ENCODE measurements at regions not wholly inside any gene's neighbourhood (a gene's known extent, or its start where the extent isn't known, plus 50 kb on each side); places are given as distances from the start of the nearest gene placed in this dataset.

DNA sequence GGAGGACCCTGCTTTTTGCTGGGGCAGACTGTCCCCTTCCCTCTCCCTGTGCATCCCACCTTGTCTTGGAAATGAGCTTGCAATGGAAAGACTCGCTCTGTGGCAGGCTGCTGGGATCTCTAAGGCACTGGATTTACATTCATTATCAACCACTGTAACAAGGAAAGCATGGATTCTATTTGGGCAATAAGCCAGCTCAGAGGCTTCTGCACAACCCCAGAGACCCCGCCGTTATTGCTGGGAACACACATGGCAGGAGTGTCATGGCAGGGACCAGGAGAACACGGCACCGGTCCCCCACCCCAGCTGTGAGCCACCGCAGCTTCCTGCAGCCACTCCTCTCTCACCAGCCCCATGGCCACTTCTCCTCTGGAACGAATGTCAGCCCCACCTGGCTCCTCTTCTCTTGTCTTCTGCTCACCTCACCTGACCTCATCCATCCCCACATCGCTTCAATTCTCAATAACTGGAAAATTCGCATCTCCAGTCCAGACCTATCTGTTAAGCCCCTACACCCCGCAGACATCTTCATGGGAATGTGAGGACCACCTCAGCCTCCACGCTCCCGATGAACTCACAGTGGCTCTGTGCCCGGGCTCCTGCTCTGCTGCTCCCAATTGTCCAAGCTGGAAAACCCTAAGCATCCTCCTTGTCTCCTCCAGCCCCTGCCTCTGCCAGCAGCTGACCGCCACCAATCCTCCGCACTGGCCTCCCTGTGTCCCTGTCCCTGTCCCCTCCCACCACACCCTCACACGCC lies 181.5 kb downstream of the USP12 start:
- in situ Hi-C loops (cut with MboI; ENCODE audit: low sequenced_read_pairs) = loop anchor here (10.0 kb wide), 1 partner anchor 375 kb away; no protein-coding TSS in a partner anchor

DNA sequence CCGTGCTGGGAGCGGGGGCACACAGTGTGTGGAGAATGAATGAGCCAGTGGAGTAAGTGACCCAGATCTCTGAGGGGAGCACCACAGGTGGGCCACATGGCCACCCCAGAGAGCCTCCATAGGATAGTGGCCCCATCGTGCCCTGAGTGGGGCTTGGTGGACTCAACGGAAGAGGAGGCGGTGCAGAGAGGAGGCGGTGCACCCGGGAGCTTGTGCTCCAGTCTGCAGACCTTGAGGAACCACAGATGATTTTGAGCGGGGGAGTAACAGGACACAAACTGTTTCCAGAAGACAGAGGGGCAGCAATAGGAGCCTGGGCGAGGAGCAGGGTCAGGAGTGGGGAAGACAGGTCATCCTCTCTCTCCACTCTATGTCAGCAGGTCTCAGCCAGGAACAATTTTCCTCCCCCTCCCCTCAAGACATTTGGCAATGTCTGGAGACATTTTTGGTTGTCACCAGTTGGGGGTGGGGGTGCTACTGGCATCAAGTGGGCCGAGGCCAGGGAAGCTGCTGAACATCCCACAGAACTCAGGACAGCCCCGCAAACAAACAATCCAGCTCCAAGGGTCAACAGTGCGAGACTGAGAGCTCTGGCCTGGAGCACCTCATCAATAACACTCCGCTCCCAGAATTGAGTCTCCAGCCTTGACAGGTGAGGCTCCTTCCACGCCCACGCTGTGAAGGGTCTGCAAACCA lies 182.2 kb downstream of the USP12 start:
- in situ Hi-C loops (cut with MboI; ENCODE audit: low sequenced_read_pairs) = loop anchor here (10.0 kb wide), 1 partner anchor 375 kb away; no protein-coding TSS in a partner anchor

DNA sequence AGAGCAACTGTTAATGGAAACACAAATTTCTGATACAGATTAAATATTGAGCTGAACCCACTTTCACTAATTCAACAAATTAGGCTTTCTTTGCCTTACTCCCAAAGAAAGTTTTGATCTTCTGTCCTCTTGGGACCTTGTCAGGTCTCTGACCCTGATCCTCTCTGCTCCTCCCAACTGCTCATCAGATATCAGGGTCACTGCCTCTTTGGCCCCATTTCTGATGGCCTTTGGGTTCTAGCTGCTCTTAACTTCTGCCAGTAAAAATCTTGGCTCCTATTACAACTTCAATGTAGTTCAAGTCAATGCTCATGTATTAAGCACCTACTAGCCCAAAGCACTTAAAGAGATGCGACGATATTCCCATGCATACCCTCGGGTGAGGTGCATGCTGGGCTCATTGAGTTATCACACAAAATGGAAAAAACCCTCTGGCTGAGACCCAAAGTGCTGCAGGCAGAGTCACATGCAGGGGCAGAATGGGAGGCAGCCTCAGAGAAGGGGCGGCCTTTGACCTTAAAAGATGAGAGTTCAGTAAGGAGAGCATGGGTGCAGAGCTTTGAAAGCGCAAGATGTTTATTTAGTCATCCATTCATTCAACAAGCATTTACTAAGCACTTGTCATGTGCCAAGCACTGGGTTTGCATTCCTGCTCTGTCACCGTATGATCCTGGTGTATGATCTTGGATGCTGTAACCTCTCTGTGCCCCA lies 183.4 kb downstream of the USP12 start:
- in situ Hi-C loops (cut with MboI; ENCODE audit: low sequenced_read_pairs) = loop anchor here (10.0 kb wide), 1 partner anchor 377 kb away; no protein-coding TSS in a partner anchor

DNA sequence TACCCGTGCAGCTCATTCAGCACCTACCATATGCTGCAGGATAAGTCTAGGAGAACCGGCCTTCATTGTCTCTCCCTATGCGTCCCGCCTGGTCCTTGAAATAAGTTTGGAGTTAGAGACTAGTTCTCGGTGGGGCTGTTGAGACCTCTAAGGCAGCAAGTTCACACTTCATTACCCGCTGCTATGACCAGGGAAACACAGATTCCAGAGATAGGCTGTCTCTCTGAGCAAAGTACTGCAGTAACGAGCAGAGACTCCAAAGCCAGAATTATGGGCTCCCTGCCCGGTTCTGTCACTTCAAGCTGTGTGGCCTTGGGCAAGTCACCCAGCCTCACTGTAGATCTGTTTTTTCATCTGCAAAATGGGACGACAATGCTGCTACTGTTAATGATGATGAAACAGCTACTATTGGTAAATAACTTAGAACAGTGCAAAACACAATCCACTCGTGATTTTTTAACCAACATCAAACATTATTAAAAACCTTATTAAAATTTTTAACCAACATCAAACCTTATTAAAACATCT lies 184.1 kb downstream of the USP12 start:
- in situ Hi-C loops (cut with MboI; ENCODE audit: low sequenced_read_pairs) = loop anchor here (10.0 kb wide), 1 partner anchor 377 kb away; no protein-coding TSS in a partner anchor

DNA sequence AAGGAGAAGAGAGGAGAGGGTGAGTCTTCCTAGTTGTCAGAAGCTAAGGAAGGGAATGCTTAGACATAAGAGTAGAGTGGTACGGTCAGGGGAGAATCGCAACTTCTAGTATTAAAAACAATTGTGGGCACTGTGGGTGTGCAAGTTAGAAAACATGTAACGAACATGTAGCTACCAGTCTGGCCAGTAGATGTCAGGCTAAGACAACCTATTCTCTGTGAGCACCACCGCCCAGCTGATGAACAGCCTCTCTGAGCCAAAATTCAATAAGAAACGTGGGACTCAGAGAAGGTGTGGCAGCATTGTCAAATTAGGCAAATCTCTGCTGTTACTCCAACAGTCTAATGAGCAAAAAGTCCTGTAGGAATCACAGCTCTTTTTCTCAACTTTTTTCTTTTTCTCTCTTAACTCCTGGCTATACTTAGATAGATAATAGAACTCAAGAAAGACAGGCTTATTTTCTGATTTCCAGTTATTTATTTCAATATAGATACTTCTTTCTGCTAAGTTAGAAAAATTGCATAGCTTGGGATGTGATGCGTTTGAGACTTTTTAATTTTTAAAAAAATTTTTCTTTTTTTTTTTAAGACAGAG lies 186.2 kb downstream of the USP12 start:
- in situ Hi-C loops (cut with MboI; ENCODE audit: low sequenced_read_pairs) = loop anchor here (10.0 kb wide), 1 partner anchor 379 kb away; no protein-coding TSS in a partner anchor

DNA sequence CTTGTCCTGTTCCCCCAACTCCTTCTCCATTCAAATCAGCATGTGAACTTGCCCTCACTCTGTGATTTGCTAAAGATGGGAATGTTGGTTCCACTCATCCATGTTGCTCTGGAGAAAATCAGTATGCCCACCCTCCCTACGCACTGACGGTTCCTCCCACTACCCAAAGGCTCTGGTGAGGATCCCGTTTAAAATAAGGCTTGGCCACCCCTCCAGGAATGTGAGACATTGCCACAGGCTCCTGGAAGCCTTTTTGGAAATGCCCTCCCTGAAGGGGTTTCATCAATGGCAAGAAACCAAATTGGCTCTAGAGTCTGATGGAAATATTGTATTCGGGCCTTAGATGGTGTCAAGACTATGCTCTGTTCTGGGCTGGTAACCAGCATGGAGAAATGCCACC lies 187.3 kb downstream of the USP12 start:
- in situ Hi-C loops (cut with MboI; ENCODE audit: low sequenced_read_pairs) = loop anchor here (10.0 kb wide), 1 partner anchor 380 kb away; no protein-coding TSS in a partner anchor

DNA sequence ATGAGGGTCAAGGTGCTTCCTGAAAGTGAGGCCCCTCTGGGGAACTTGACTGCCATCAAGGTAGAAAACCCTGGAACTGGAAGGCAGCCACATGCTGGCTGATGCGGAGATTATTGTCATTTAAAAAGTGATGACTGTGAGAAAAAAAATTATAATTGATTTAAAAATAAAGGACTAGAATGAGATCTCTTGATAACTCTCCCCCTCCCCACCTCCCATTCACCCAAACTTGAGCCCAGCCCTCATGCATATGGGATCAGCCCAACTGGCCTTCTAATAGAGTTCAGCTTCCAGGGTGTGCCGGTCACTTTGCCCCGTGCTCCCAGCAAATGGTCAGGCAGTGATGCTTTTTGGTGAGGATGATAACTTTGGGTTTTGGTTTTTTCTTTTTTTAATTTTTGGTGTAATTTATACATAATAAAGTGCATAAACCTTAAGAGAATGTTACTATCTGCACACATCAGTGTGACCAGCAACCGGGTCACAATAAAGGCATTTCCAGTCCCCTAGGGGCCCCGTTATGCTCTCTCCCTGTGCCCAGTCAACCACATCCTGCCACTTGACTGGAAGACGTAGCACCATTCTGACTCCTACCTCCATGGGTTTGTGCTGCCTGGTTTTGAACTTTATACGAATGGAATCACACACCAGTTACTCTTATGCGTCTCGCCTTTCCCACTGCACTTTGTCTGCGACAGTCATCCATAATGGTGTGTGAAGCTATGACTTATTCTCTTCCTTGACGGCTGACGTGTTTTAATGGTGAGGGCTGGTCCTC lies 187.9 kb downstream of the USP12 start:
- in situ Hi-C loops (cut with MboI; ENCODE audit: low sequenced_read_pairs) = loop anchor here (10.0 kb wide), 1 partner anchor 381 kb away; no protein-coding TSS in a partner anchor

DNA sequence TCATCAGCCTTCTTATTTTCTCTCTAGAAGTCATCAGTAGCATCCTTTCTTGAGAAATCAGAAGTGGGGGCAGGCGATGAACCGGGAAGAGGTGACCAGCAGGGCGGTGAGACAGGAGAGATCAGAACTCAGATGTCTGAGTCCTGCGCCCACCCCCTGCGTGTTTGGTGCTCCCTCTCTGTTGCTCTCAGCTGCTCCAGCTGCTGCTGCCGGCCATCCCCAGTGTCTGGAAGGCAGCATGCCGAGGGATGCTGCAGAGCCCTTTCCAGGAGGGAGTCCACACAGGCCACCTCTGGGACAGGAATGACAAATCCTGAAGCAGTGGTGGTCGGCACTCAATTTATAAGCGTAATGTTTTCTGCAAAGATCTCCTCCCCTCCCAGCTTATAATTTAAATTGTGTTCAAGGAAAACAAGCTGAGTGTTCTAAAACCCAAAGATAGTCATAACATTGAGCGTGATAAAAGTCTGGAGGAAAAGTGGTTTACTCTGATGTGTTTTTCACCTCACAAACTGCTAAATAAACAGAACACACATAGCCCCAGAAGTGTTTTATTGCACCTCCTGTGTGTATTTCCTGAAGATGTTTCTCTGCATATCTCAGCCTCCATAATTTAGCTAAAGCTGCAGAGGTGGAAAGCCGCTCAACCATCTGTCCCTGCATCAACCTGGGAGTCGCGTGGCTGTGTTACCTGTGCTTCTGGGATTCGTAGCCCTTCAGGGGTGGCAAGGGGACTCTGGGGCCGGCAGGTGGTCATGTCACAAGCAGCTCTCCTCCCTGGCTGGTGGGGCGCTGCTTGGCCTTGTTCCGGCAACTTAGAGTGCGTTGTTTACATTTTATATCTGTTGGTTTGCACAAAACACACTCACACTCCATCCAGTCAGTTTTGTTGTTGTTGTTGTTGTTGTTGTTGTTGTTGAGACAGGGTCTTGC lies 191.2 kb downstream of the USP12 start:
- in situ Hi-C loops (cut with MboI; ENCODE audit: low sequenced_read_pairs) = loop anchor here (10.0 kb wide), 1 partner anchor 384 kb away; no protein-coding TSS in a partner anchor

DNA sequence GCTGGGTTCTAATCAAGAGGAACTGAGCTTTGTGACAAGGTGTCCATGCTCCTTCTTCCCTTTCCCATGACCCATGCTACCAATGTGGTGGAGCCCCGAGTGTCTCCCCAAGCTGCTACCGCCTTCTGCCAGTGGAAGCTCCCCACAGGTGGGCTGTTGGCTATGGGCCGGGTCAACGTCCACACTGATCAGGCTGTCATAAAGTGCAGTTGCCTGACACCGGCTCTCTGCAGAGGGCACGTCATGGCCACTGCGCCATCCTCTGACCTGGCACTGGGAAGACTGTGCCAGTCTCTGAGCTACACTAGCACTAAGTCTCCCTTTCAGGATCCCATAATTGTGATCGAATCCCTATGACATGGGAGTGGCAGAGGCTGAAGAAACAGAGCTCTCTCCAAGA lies 192.3 kb downstream of the USP12 start:
- in situ Hi-C loops (cut with MboI; ENCODE audit: low sequenced_read_pairs) = no loop called here

DNA sequence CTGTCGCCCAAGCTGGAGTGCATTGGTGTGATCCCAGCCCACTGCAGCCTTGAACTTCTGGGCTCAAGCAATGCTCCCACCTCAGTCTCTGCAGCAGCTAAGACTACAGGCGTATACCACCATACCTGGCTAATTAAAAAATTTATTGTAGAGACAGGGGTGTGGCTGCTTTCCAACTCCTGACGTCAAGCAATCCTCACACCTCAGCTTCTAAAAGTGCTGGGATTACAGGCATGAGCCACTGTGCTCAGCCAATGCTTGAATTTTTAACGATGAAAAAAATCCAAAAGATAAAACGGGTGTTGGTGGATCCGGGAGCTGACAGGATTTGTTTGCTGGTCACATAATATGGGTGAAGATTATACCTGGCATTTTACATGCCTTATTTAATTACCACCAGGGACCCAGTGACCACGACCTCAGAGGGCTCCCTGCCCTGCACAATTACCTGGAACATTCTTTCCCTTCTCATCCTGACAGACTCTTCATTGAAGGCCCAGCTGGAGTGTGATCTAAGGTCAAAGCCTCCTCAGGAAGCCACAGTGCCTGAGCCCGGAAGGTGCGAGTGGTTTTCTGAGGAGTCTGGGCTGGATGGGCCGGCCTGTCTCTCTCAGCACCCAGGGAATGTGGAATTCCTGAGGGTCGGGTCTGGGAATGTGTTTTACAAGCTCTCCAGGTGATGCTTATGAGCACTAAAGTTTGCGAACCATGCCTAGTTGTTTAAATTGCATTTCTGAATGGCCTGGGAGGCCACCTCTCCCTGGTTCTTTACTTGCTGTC lies 193.3 kb downstream of the USP12 start:
- in situ Hi-C loops (cut with MboI; ENCODE audit: low sequenced_read_pairs) = no loop called here

DNA sequence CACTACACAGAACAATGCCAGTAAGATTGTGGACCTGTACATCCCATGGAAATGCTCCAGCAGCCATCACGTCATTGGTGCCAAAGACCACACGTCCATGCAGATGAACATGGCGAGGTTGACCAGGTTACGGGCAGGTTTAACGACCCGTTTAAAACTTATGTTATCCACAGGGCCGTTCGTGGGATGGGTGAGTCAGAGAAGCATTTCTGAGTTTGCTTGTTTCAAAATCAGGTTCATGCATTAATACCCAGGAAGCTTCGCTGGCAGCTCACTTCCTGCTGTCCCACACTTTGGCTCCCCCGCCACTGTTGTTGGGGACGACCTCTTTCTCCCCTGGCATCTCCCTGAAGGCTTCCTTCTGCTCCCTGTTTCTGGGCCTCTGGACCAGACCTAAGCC lies 194.1 kb downstream of the USP12 start:
- in situ Hi-C loops (cut with MboI; ENCODE audit: low sequenced_read_pairs) = no loop called here

DNA sequence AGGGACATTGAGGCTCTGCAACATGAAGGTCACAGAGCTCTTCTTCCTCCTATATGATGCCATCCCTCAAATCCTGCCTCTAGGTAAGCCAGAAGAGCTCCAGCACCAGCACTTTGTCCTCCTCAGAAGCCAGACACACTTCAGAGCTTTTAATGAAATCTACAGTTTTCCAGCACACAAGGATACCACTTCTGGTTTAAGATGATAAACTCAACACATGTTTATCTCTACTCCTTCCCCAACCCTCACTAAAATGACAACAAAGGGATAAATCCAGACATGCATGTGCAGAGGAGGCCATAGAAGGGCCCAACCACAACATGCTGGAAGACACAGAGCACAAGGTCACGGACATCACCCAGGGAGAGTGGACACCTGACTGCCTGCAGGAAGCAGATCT lies 195.3 kb downstream of the USP12 start:
- in situ Hi-C loops (cut with MboI; ENCODE audit: low sequenced_read_pairs) = no loop called here

DNA sequence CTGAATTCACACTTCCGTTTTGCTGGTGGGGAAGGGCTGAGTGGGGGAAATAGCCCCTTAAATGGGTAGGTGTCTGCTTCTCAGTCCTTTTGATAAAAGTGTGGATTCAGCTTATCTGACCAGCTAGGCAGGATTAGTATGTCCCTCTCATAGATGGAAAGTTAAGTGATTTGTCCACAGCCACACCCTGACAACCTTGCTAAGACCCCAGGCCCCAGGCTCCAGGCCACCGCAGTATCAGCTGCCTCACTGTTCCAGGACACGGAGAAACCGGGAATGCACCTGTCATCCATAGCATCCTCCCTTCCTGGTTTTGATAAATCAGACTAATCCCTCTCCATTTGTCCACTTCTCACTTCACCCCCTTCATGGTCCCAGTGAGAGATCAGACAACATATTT lies 197.7 kb downstream of the USP12 start:
- in situ Hi-C loops (cut with MboI; ENCODE audit: low sequenced_read_pairs) = loop anchor here (25.0 kb wide), 1 partner anchor 1013 kb away; the partner anchor contains the start of gene URAD

DNA sequence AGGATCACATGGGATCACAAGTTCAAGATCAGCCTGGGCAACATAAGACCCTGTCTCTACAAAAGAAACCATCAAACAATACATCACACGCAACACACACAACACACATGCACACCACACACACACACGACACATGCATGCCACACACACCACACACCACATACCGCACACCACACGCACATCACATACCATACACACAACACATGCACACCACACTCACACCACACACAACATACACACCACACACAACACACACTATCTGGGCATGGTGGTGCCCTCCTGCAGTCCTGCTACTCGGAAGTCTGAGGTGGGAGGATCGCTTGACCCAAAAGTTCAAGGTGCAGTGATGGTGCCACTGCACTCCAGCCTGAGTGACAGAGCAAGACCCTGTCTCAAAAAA lies 198.3 kb downstream of the USP12 start:
- in situ Hi-C loops (cut with MboI; ENCODE audit: low sequenced_read_pairs) = loop anchor here (25.0 kb wide), 1 partner anchor 1014 kb away; the partner anchor contains the start of gene URAD

DNA sequence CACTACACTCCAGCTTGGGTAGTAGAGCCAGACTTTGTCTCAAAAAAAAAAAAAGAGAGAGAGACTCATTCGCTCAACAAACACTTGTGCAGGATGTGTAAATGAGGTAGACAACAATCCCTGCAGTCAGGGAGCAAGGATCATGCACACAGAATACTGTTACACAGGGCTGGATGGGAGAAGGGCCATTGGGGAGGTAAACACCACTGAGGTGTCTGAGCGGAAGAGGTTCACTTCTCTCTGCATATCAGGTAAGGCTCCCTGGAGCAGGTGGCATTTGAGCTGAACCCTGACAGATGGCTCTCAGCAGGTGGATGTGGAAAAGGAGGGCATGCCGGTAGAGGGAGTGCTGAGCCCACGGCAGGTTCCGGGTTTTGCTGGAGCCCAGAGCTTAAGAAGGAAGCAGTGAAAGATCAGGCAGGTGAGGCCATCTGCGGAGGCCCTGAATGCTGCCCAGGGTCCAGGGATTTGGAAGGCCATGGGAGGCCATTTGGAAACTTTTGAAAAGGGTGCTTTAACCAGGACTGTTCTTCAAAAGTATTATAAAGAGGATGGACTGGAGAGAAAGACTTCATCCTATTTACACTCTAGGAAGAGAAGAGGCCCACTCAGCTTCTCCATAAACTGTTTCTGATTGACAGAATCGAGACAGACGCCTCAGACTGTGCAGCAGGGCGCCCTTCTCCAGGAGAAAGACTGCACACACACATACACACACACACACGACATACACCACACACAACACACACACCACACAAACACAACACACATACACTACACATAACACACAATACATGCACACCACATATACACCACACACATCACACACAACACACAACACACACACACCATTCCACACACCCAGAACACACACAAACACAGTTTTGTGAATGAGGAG lies 199.4 kb downstream of the USP12 start:
- in situ Hi-C loops (cut with MboI; ENCODE audit: low sequenced_read_pairs) = loop anchor here (25.0 kb wide), 1 partner anchor 1015 kb away; the partner anchor contains the start of gene URAD

DNA sequence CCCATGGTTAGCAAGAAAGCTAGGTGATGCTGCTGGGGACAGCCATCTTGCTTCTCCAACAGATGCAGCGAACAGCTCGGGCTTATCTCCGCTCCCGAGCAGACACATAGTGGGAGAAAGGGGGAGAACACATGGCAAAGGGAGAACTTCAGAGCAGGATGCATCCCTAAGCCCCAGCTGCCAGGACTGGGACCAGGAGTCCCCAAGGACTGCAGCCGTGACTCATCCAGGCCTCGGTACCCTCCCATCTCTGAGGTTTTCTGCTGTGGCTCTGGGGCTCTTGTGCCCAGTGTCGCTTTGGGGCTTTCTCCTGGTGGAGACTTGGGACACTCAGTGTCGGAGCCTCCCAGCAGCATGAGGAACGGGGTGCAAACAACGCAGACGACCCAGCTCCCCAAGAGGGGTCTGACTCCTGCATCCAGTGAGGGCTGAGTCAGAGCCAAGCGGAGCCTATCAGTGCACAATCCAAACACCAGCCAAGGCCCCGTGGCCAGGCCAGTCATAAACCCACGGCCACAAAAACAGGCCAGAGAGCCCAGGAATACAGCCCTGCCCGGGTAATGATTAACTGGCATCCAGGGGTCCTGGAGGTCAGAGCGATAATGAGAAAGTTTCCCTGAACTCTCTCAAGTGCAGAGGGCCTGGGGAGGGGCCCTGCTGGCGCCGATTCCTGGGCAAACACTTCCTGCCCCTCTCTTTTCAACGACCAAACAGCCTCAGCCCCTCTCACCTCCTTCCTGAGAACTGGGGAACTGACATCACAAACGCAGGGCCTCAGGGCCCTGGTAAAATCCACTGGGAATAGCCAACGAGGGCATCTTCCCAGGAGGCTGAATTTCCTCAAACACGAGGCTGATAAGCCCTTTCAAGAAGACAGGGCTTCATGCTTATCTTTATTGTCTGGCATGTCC lies 202.9 kb downstream of the USP12 start:
- in situ Hi-C loops (cut with MboI; ENCODE audit: low sequenced_read_pairs) = loop anchor here (25.0 kb wide), 1 partner anchor 1019 kb away; the partner anchor contains the start of gene URAD
